Neural cell (in vitro differentiated cells): ENCODE measurements at regions not wholly inside any gene's neighbourhood (a gene's known extent, or its start where the extent isn't known, plus 50 kb on each side); places are given as distances from the start of the nearest gene placed in this dataset.

Experiments
- H2AFZ ChIP-seq: fragments of 200-600, 300-800 bp; sonication (generic), shearing (Covaris generic); 2 replicates; pipeline ENCODE4 v1.6.0; 2014; ENCODE audit warnings: low read depth, mild to moderate bottlenecking, antibody characterized with exemption, low read length, moderate library complexity
- H3F3A ChIP-seq: fragments of 200-600 bp; shearing (Covaris generic); 2 replicates; pipeline ENCODE4 v1.6.1; 2016; ENCODE audit warnings: mild to moderate bottlenecking, moderate library complexity, mixed read lengths, antibody characterized with exemption, low read length; ENCODE audit not compliant: insufficient read depth, poor library complexity, severe bottlenecking
- H3K27ac ChIP-seq: fragments of 200-600, 300-800 bp; sonication (generic), shearing (Covaris generic); 2 replicates; pipeline ENCODE4 v1.5.1; 2014; ENCODE audit warnings: mild to moderate bottlenecking, low read length, moderate library complexity
- H3K27me3 ChIP-seq: fragments of 300-800, 200-600 bp; sonication (generic), shearing (Covaris generic); 2 replicates; pipeline ENCODE4 v1.6.0; 2014; ENCODE audit warnings: mild to moderate bottlenecking, low read depth, low read length, moderate library complexity; ENCODE audit not compliant: insufficient read depth
- H3K36me3 ChIP-seq: fragments of 300-800, 200-600 bp; sonication (generic), shearing (Covaris generic); 2 replicates; pipeline ENCODE4 v1.5.1; 2014; ENCODE audit warnings: mild to moderate bottlenecking, antibody characterized with exemption, low read length, moderate library complexity; ENCODE audit not compliant: insufficient read depth
- H3K4me2 ChIP-seq: fragments of 300-800, 200-600 bp; sonication (generic), shearing (Covaris generic); 2 replicates; pipeline ENCODE4 v1.6.0; 2014; ENCODE audit warnings: mild to moderate bottlenecking, low read length
- H3K4me3 ChIP-seq: fragments of 300-800, 200-600 bp; sonication (generic), shearing (Covaris generic); 2 replicates; pipeline ENCODE4 v1.5.1; 2014; ENCODE audit warnings: mild to moderate bottlenecking, low read length, moderate library complexity
- H3K79me2 ChIP-seq: fragments of 200-600 bp; shearing (Covaris generic); replicated peaks from 2 replicates; pipeline ENCODE4 v1.6.0; 2014; ENCODE audit warnings: mild to moderate bottlenecking, low read length, moderate library complexity; ENCODE audit not compliant: insufficient read depth
- H3K9ac ChIP-seq: fragments of 300-800, 200-600 bp; sonication (generic), shearing (Covaris generic); 2 replicates; pipeline ENCODE4 v1.6.1; 2016; ENCODE audit warnings: mild to moderate bottlenecking, low read length, mixed read lengths
- H3K9me2 ChIP-seq: fragments of 200-600 bp; shearing (Covaris generic); 2 replicates; pipeline ENCODE4 v1.6.1; 2016; ENCODE audit warnings: mild to moderate bottlenecking, low read length, mixed read lengths; ENCODE audit not compliant: insufficient read depth
- H3K9me3 ChIP-seq: fragments of 200-600, 300-800 bp; sonication (generic), shearing (Covaris generic); 2 replicates; pipeline ENCODE4 v1.6.1; 2016; ENCODE audit warnings: mild to moderate bottlenecking, mixed run types, low read length, moderate library complexity, mixed read lengths
- H4K20me1 ChIP-seq: fragments of 200-600 bp; shearing (Covaris generic); 2 replicates; pipeline ENCODE4 v1.6.1; 2016; ENCODE audit warnings: mild to moderate bottlenecking, mixed run types; ENCODE audit not compliant: insufficient read depth
- CTCF ChIP-seq: fragments of 450-650 bp; IDR thresholded peaks from 2 replicates; pipeline ENCODE4 v1.5.1; 2014; ENCODE audit warnings: antibody characterized with exemption, mild to moderate bottlenecking, moderate library complexity; ENCODE audit not compliant: poor library complexity, severe bottlenecking
- EP300 ChIP-seq: fragments of 450-650 bp; conservative IDR thresholded peaks from 2 replicates; pipeline ENCODE4 v1.6.1; 2014; ENCODE audit warnings: antibody characterized with exemption, mild to moderate bottlenecking, moderate library complexity; ENCODE audit not compliant: poor library complexity, severe bottlenecking
- EZH2 ChIP-seq: fragments of 200-600, 300-800 bp; shearing (Covaris generic), sonication (generic); IDR thresholded peaks from 2 replicates; pipeline ENCODE4 v1.6.1; 2014; ENCODE audit warnings: antibody characterized with exemption, low read length, borderline replicate concordance, mild to moderate bottlenecking; ENCODE audit not compliant: insufficient read depth, poor library complexity, severe bottlenecking
- MXI1 ChIP-seq: fragments of 450-650 bp; conservative IDR thresholded peaks from 2 replicates; pipeline ENCODE4 v1.6.1; 2014; ENCODE audit warnings: antibody characterized with exemption, mild to moderate bottlenecking; ENCODE audit not compliant: poor library complexity, severe bottlenecking
- POLR2AphosphoS5 ChIP-seq: IDR thresholded peaks from 2 replicates; pipeline ENCODE4 v1.6.1; 2012
- RAD21 ChIP-seq: fragments of 450-650 bp; conservative IDR thresholded peaks from 2 replicates; pipeline ENCODE4 v1.6.1; 2014; ENCODE audit warnings: antibody characterized with exemption, mild to moderate bottlenecking, moderate library complexity
- SMC3 ChIP-seq: fragments of 450-650 bp; conservative IDR thresholded peaks from 2 replicates; pipeline ENCODE4 v1.6.1; 2014; ENCODE audit warnings: antibody characterized with exemption, mild to moderate bottlenecking, moderate library complexity; ENCODE audit not compliant: poor library complexity
- TAF1 ChIP-seq: IDR thresholded peaks from 2 replicates; pipeline ENCODE4 v1.6.1; 2012; ENCODE audit warnings: low read depth
- TF ChIP-seq, protein P1 (sequence below): IDR thresholded peaks from 2 replicates; pipeline ENCODE4 v1.6.1; 2012; ENCODE audit warnings: borderline replicate concordance

DNA sequence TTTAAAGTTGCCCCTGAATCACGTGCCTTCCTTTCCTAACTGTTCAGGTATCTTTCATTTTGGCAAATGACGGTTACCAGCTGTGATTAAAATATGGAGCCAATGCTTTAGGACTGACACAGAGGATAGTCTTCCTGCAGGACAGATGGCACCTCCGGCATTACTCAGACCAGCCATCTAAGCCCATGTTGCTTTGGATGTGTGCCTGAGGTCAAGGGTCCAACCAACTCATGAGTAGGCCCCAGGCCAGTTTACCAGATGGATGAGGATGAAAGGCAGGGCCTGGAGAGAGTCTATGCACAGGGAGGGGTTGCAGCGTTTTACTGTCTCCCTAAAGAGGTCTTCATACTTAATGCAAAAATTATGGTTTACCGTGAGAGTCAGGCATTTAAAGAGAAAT lies 174.0 kb upstream of the GATB start:
- no peak overlapping the region for H3K4me3 ChIP-seq
- no peaks in the 10 kb centered on the region for H3K79me2 ChIP-seq
- H3K27ac ChIP-seq = no peak overlapping the region
- H3K9ac ChIP-seq = no peak overlapping the region
- no peaks in the 10 kb centered on the region for H3F3A ChIP-seq
- H3K9me3 ChIP-seq = no peaks in the 10 kb centered on the region
- TF ChIP-seq, protein P1, sequence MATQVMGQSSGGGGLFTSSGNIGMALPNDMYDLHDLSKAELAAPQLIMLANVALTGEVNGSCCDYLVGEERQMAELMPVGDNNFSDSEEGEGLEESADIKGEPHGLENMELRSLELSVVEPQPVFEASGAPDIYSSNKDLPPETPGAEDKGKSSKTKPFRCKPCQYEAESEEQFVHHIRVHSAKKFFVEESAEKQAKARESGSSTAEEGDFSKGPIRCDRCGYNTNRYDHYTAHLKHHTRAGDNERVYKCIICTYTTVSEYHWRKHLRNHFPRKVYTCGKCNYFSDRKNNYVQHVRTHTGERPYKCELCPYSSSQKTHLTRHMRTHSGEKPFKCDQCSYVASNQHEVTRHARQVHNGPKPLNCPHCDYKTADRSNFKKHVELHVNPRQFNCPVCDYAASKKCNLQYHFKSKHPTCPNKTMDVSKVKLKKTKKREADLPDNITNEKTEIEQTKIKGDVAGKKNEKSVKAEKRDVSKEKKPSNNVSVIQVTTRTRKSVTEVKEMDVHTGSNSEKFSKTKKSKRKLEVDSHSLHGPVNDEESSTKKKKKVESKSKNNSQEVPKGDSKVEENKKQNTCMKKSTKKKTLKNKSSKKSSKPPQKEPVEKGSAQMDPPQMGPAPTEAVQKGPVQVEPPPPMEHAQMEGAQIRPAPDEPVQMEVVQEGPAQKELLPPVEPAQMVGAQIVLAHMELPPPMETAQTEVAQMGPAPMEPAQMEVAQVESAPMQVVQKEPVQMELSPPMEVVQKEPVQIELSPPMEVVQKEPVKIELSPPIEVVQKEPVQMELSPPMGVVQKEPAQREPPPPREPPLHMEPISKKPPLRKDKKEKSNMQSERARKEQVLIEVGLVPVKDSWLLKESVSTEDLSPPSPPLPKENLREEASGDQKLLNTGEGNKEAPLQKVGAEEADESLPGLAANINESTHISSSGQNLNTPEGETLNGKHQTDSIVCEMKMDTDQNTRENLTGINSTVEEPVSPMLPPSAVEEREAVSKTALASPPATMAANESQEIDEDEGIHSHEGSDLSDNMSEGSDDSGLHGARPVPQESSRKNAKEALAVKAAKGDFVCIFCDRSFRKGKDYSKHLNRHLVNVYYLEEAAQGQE = no peak
- TF ChIP-seq TAF1 (no peak), EZH2 (no peak), MXI1 (no peak), RAD21 (no peak), POLR2AphosphoS5 (no peak), SMC3 (no peak)
- no peaks in the 10 kb centered on the region for H3K36me3 ChIP-seq
- no peaks in the 10 kb centered on the region for H4K20me1 ChIP-seq
- H2AFZ ChIP-seq = no peak overlapping the region
- no peak overlapping the region for H3K4me2 ChIP-seq
- H3K27me3 ChIP-seq = no peaks in the 10 kb centered on the region
- H3K9me2 ChIP-seq = no peaks in the 10 kb centered on the region

DNA sequence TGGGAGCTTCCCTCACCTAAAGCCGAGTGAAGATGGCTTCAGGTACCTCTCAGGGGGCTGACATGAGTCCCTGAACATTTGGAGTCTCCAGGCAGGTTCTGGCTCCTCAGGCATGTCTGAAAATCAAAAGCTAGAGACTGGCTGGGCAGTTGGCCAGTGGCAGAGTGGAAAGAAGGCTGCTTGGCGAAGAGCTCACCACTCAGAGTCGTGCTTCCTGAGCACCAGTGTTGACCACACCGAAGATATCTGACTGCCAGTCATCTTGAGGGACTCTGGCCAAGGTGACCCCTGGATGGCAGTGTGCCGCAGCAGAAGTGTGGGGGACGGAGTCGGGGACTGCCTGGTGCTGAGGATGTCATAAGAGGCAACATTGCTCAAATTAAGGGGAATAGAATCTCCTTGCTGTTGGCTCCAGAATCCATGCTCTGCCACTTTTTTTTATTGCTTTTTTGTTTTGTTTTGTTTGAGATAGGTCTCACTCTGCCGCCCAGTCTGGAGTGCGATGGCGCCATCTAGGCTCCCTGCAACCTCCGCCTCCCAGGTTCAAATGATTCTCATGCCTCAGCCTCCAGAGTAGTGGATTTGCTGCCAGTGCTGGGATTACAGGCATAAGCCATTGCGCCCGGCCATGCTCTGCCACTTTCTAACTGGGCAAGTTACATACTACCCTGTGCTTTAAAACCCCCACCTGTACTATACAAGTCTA lies 172.5 kb upstream of the GATB start:
- no peak overlapping the region for H3K4me2 ChIP-seq
- TF ChIP-seq EP300 (no peak), TAF1 (no peak), POLR2AphosphoS5 (no peak), MXI1 (no peak), EZH2 (no peak), RAD21 (no peak)
- no peak overlapping the region for H3K9ac ChIP-seq
- no peak overlapping the region for H2AFZ ChIP-seq
- no peaks in the 10 kb centered on the region for H3K36me3 ChIP-seq
- H3K9me3 ChIP-seq = no peaks in the 10 kb centered on the region
- no peak overlapping the region for H3K27ac ChIP-seq
- no peaks in the 10 kb centered on the region for H3F3A ChIP-seq
- no peaks in the 10 kb centered on the region for H3K9me2 ChIP-seq
- H3K4me3 ChIP-seq = no peak overlapping the region
- no peaks in the 10 kb centered on the region for H3K79me2 ChIP-seq
- no peaks in the 10 kb centered on the region for H3K27me3 ChIP-seq
- no peaks in the 10 kb centered on the region for H4K20me1 ChIP-seq

DNA sequence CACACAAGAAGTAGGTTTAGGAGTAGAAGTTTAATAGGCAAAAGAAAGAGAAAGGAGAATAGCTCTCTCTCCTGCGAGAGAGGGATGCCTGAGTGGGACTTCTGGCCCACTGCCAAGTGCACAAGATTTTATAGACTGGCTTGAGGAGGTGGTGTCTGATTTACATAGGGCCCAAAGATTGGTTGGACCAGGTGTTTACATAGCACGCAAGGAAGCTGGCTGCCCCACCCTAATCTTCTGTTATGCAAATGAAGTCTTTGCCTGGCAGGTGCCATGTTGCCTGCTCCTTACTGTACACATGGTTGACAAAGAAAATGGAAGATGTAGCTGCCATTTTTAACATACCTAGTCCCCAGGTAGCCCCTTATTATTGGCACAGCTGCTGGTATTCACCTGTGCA lies 170.8 kb upstream of the GATB start:
- H3K9me2 ChIP-seq = no peaks in the 10 kb centered on the region
- H2AFZ ChIP-seq = no peak overlapping the region
- no peaks in the 10 kb centered on the region for H3K79me2 ChIP-seq
- H3K27me3 ChIP-seq = no peaks in the 10 kb centered on the region
- no peaks in the 10 kb centered on the region for H3K9me3 ChIP-seq
- no peaks in the 10 kb centered on the region for H4K20me1 ChIP-seq
- H3K27ac ChIP-seq = no peak overlapping the region
- H3K9ac ChIP-seq = no peak overlapping the region
- no peaks in the 10 kb centered on the region for H3K36me3 ChIP-seq
- no peaks in the 10 kb centered on the region for H3F3A ChIP-seq
- TF ChIP-seq SMC3 (no peak), TAF1 (no peak), POLR2AphosphoS5 (no peak), EP300 (no peak), CTCF (no peak), EZH2 (no peak), MXI1 (no peak), RAD21 (no peak)
- TF ChIP-seq, protein P1 = no peak
- no peak overlapping the region for H3K4me2 ChIP-seq
- no peak overlapping the region for H3K4me3 ChIP-seq
